Ovary (tissue), 3 donors: ENCODE measurements at regions not wholly inside any gene's neighbourhood (a gene's known extent, or its start where the extent isn't known, plus 50 kb on each side); places are given as distances from the start of the nearest gene placed in this dataset.

Experiments used
- CTCF ChIP-seq, 3 donors: fragments of 450-650 bp in 2 of 3; fragments of 200-600 bp in 1 of 3; IDR thresholded peaks; one replicate each; pipeline versions ENCODE4 v1.5.1 to v1.8.0; 2016 to 2022; ENCODE audit warnings: antibody characterized with exemption in 3 of 3, mild to moderate bottlenecking in 1 of 3
- EP300 ChIP-seq: sonication (generic); formaldehyde crosslinking; IDR thresholded peaks from one replicate; pipeline ENCODE4 v1.6.1; 2017; ENCODE audit warnings: antibody characterized with exemption
- POLR2A ChIP-seq: fragments of 450-650 bp; IDR thresholded peaks from one replicate; pipeline ENCODE4 v1.6.1; 2017; ENCODE audit warnings: antibody characterized with exemption, mild to moderate bottlenecking, moderate library complexity
- donor health status: DM: no; HTN: no; CAD: no.

GRCh38 chr6:63503199-63503598 is 69.1 kb upstream of the LOC128125822 start:
- TF ChIP-seq CTCF (IDR thresholded peaks at IDR 0.05) (no peak), EP300 (no peak), POLR2A (no peak)
